Pancreas (tissue), 10 donors: ENCODE measurements at regions not wholly inside any gene's neighbourhood (a gene's known extent, or its start where the extent isn't known, plus 50 kb on each side); places are given as distances from the start of the nearest gene placed in this dataset.

ENCODE experiments used
- ATAC-seq, 4 donors: fragments of 200-7000 bp; cut with Tn5 transposase; one replicate each; pipeline versions ENCODE4 v1.8.0 to v1.9.1; 2020; ENCODE audit warnings: mild to moderate bottlenecking in 4 of 4, moderate library complexity in 4 of 4
- DNase-seq, 6 donors: peaks; one replicate each; pipeline ENCODE4 v3.0.0-alpha.2; 2020
- FAIRE-seq: peaks from 2 replicates; lab custom pipeline; 2012; peaks lifted over from hg19 to GRCh38; lab: Jason Lieb, UNC
- H3K27ac ChIP-seq, 4 donors: fragments of 200-600 bp; sonication (generic); 1 replicate in 3 of 4; 2 replicates in 1 of 4; pipeline versions ENCODE4 v1.5.0 to v1.8.0; 2020
- H3K27me3 ChIP-seq, 4 donors: fragments of 200-600 bp; one replicate each; pipeline ENCODE4 v1.8.0; 2021
- H3K36me3 ChIP-seq, 3 donors: fragments of 200-600 bp; sonication (generic) in 1 of 3; one replicate each; pipeline versions ENCODE4 v1.5.0 to v1.8.0; 2020 to 2021
- H3K4me1 ChIP-seq, 3 donors: fragments of 200-600 bp; one replicate each; pipeline ENCODE4 v1.8.0; 2021
- H3K4me3 ChIP-seq, 4 donors: fragments of 200-600 bp; sonication (generic) in 2 of 4; one replicate each; pipeline versions ENCODE4 v1.5.0 to v1.8.0; 2020 to 2021
- H3K9me3 ChIP-seq, 4 donors: fragments of 200-600 bp; one replicate each; pipeline ENCODE4 v1.8.0; 2021
- WGBS, 2 donors: extraction: QIAGEN DNeasy Blood & Tissue Kit; methylation state at CpG; one replicate each; pipeline ENCODE4 v1.1.7; 2013; 5-methylcytosine and 5-hydroxymethylcytosine counted together
- intact Hi-C, 3 donors: fragments of 100-400 bp; cut with DNase I; formaldehyde crosslinking; loops; one replicate each; pipeline versions ENCODE4 v1.11.1 to v1.14.2; 2022
- TF ChIP-seq, protein P1 (sequence below), 4 donors: fragments of 200-600 bp; sonication (generic) in 3 of 4; IDR thresholded peaks; one replicate each; pipeline versions ENCODE4 v1.5.0 to v1.8.0; 2021; ENCODE audit warnings: antibody characterized with exemption in 4 of 4
- donor health status: healthy with polysubstance abuse.
- donor health status: DM: no; HTN: no; CAD: no; lungs with moderate emphysema.
- donor health status: DM: no; HTN: no; CAD: no.
- donor health status: control.
- donor health status: control.
- donor health status: Bipolar disorder and iron deficiency.
- donor health status: DM: yes; HTN: yes; CAD: no.
- donor health status: DM: no; HTN: no; CAD: no.
- donor health status: DM: no; HTN: no; CAD: no.
- donor health status: DM: yes; HTN: yes; CAD: no.

- no peak for DNase-seq
- ATAC-seq = no peak
- H3K4me1 ChIP-seq = no peaks in the 10 kb centered on the region
- 71 to 86% methylated on average over 5 of the region's 5 CpGs for WGBS, 2 donors
- H3K27me3 ChIP-seq = no peaks in the 10 kb centered on the region
- H3K27ac ChIP-seq = no peak overlapping the region
- intact Hi-C loops = no loop called here
- no peak overlapping the region for H3K4me3 ChIP-seq
- H3K36me3 ChIP-seq = no peaks in the 10 kb centered on the region
- H3K9me3 ChIP-seq = no peaks in the 10 kb centered on the region
- TF ChIP-seq, protein P1, sequence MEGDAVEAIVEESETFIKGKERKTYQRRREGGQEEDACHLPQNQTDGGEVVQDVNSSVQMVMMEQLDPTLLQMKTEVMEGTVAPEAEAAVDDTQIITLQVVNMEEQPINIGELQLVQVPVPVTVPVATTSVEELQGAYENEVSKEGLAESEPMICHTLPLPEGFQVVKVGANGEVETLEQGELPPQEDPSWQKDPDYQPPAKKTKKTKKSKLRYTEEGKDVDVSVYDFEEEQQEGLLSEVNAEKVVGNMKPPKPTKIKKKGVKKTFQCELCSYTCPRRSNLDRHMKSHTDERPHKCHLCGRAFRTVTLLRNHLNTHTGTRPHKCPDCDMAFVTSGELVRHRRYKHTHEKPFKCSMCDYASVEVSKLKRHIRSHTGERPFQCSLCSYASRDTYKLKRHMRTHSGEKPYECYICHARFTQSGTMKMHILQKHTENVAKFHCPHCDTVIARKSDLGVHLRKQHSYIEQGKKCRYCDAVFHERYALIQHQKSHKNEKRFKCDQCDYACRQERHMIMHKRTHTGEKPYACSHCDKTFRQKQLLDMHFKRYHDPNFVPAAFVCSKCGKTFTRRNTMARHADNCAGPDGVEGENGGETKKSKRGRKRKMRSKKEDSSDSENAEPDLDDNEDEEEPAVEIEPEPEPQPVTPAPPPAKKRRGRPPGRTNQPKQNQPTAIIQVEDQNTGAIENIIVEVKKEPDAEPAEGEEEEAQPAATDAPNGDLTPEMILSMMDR (IDR thresholded peaks at IDR 0.05) = no peak
- FAIRE-seq = no peak
Observed at GRCh38 chr20:52252664-52253063, 61.1 kb upstream of the ZFP64 start.

- Histone ChIP-seq H3K4me1 (no peaks in the 10 kb centered on the region), H3K27me3 (no peaks in the 10 kb centered on the region), H3K9me3 (no peaks in the 10 kb centered on the region), H3K27ac (no peak overlapping the region), H3K36me3 (no peaks in the 10 kb centered on the region), H3K4me3 (no peak overlapping the region)
- intact Hi-C loops = no loop called here
- 83 to 93% methylated on average over 2 of the region's 2 CpGs for WGBS, 2 donors
- TF ChIP-seq, protein P1 (IDR thresholded peaks at IDR 0.05) = no peak
- DNase-seq (no peak), ATAC-seq (no peak), FAIRE-seq (no peak)
Observed at GRCh38 chr20:52251827-52252226, 60.2 kb upstream of the ZFP64 start.

DNA sequence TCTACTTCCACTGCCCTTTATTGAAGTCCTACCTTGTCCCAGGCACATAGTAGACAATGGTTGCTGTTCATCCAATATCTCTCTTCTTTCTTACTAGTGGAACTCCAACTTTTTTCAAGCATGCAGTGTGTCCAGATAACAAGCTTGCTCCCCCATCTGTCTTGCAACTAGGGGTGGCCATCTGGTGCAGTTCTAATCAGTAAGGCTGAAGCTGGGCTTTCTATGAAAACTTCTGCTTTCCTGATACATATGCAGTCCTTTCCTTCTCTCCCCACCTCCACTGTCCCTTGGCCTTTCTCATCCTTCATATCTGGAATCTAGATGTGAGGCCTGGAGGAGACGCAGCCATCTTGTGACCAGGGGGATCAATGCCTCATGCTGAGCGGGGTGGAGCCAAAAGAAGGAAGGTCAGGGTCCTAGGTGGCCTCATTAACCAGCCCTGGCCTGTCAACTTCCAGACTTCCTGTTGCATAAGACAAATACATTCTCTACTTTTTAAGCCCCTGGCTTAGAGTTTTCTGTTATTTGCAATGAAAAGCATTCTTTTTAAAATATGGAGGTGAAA is 59.6 kb upstream of the ZFP64 start:
- Histone ChIP-seq H3K27ac (no peak overlapping the region), H3K4me3 (no peak overlapping the region), H3K36me3 (no peaks in the 10 kb centered on the region), H3K4me1 (no peaks in the 10 kb centered on the region), H3K9me3 (no peaks in the 10 kb centered on the region), H3K27me3 (no peaks in the 10 kb centered on the region)
- TF ChIP-seq, protein P1 (IDR thresholded peaks at IDR 0.05) = no peak
- intact Hi-C loops = no loop called here
- DNase-seq (no peak), FAIRE-seq (no peak), ATAC-seq (no peak)
- WGBS, 2 donors = 88% methylated on average over 2 of the region's 2 CpGs

DNA sequence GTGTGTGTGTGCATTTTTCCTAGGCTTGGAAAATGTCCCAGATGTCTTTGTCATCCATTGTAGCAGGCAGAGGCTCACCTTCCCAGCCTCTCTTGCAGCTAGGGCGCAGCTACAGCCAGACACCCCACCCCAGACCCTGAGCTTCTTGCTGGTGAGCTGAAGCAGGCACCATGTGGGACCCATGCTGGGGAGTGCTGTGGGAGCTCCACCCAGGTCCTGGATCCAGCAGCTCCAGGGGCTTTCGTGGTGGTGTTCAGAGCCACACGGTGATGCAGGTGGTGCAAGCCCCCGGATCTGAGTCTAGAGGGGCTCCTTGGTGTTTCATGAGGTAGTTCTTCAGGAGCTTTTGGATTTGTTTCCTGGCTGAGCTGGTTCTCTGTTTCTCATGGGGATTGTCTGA is 56.0 kb upstream of the ZFP64 start:
- FAIRE-seq (no peak), ATAC-seq (no peak), DNase-seq (no peak)
- 77 to 89% methylated on average over 4 of the region's 4 CpGs for WGBS, 2 donors
- Histone ChIP-seq H3K36me3 (no peaks in the 10 kb centered on the region), H3K4me1 (no peaks in the 10 kb centered on the region), H3K9me3 (no peaks in the 10 kb centered on the region), H3K27ac (no peak overlapping the region), H3K4me3 (no peak overlapping the region), H3K27me3 (no peaks in the 10 kb centered on the region)
- intact Hi-C loops = no loop called here
- TF ChIP-seq, protein P1 (IDR thresholded peaks at IDR 0.05) = no peak

- no peak overlapping the region for H3K27ac ChIP-seq
- WGBS, 2 donors = 85 to 91% methylated on average over 2 of the region's 2 CpGs
- no peaks in the 10 kb centered on the region for H3K4me1 ChIP-seq
- no peaks in the 10 kb centered on the region for H3K27me3 ChIP-seq
- no peak overlapping the region for H3K4me3 ChIP-seq
- no peak for ATAC-seq
- intact Hi-C loops = no loop called here
- H3K36me3 ChIP-seq = no peaks in the 10 kb centered on the region
- no peak for DNase-seq
- H3K9me3 ChIP-seq = no peaks in the 10 kb centered on the region
- TF ChIP-seq, protein P1 (IDR thresholded peaks at IDR 0.05) = no peak
- no peak for FAIRE-seq
Observed at GRCh38 chr20:52246366-52246765, 54.8 kb upstream of the ZFP64 start.
